ENCODE measurements at regions not wholly inside any gene's neighbourhood (a gene's known extent, or its start where the extent isn't known, plus 50 kb on each side); places are given as distances from the start of the nearest gene placed in this dataset.

GRCh38 chr4:62407534-62407933 lies 1207.4 kb downstream of the ADGRL3 start:
- Histone ChIP-seq H3K27ac (no peak overlapping the region), H3K9me3 (no peaks in the 10 kb centered on the region), H3K36me3 (no peaks in the 10 kb centered on the region), H3K4me3 (no peak overlapping the region), H3K4me1 (no peaks in the 10 kb centered on the region), H3K27me3 (ENCODE audit: low read depth) (no peaks in the 10 kb centered on the region)
- ATAC-seq (no peak), DNase-seq (no peak)
- no peak for TF ChIP-seq CTCF (IDR thresholded peaks at IDR 0.05)
- intact Hi-C loops (cut with DNase I), result no loop called here

- H3K27me3 ChIP-seq (ENCODE audit: low read depth), result no peaks in the 10 kb centered on the region
- H3K4me3 ChIP-seq, result no peak overlapping the region
- ATAC-seq (no peak), DNase-seq (no peak)
- no peaks in the 10 kb centered on the region for H3K36me3 ChIP-seq
- H3K9me3 ChIP-seq, result no peaks in the 10 kb centered on the region
- TF ChIP-seq CTCF (IDR thresholded peaks at IDR 0.05), result no peak
- no peak overlapping the region for H3K27ac ChIP-seq
- H3K4me1 ChIP-seq, result no peaks in the 10 kb centered on the region
- intact Hi-C loops (cut with DNase I), result no loop called here
These were observed 1202.1 kb downstream of the ADGRL3 start for GRCh38 chr4:62402088-62402806.

DNA sequence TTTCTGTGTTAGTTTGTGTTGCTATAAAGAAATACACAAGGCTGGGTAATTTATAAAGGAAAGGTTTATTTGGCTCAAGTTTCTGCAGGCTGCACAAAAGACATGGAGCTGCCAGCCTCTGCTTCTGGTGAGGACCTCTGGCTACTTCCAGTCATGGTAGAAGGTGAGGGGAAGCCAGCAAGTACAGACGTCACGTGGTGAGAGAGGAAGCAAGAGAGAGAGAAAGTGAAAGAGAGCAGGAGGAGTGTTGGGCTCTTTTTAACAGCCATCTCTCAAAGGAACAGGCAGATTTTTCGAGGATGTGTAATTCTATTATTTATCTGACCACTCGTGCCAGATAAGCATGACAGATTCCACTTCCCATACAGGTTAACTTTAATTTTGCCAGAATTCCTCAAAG lies 1199.1 kb downstream of the ADGRL3 start:
- DNase-seq, result no peak
- no peak for ATAC-seq
- no peak overlapping the region for H3K27ac ChIP-seq
- H3K4me1 ChIP-seq, result no peaks in the 10 kb centered on the region
- no peaks in the 10 kb centered on the region for H3K36me3 ChIP-seq
- H3K27me3 ChIP-seq (ENCODE audit: low read depth), result no peaks in the 10 kb centered on the region
- intact Hi-C loops (cut with DNase I), result no loop called here
- TF ChIP-seq CTCF (IDR thresholded peaks at IDR 0.05), result no peak
- H3K4me3 ChIP-seq, result no peak overlapping the region
- H3K9me3 ChIP-seq, result no peaks in the 10 kb centered on the region

- no peaks in the 10 kb centered on the region for H3K27me3 ChIP-seq (ENCODE audit: low read depth)
- no peak overlapping the region for H3K27ac ChIP-seq
- H3K4me3 ChIP-seq, result no peak overlapping the region
- no peaks in the 10 kb centered on the region for H3K4me1 ChIP-seq
- TF ChIP-seq CTCF (IDR thresholded peaks at IDR 0.05), result no peak
- ATAC-seq (no peak), DNase-seq (no peak)
- no peaks in the 10 kb centered on the region for H3K9me3 ChIP-seq
- H3K36me3 ChIP-seq, result no peaks in the 10 kb centered on the region
- intact Hi-C loops (cut with DNase I), result no loop called here
These were observed 1198.2 kb downstream of the ADGRL3 start for GRCh38 chr4:62398318-62398717.

- no peak for ATAC-seq
- no peak for TF ChIP-seq CTCF (IDR thresholded peaks at IDR 0.05)
These were observed 1194.6 kb downstream of the ADGRL3 start for GRCh38 chr4:62394766-62395165.

More at GRCh38 chr4:62394766-62395165, 1194.6 kb downstream of the ADGRL3 start:
- Histone ChIP-seq H3K27me3 (ENCODE audit: low read depth) (no peaks in the 10 kb centered on the region), H3K9me3 (no peaks in the 10 kb centered on the region), H3K27ac (no peak overlapping the region), H3K4me1 (no peaks in the 10 kb centered on the region), H3K36me3 (no peaks in the 10 kb centered on the region), H3K4me3 (no peak overlapping the region)
- intact Hi-C loops (cut with DNase I), result no loop called here
- no peak for DNase-seq

Data from lower lobe of right lung (tissue), 2 donors.